ENCODE measurements at regions not wholly inside any gene's neighbourhood (a gene's known extent, or its start where the extent isn't known, plus 50 kb on each side); places are given as distances from the start of the nearest gene placed in this dataset.
"Not testable (repeated sequence)": the region's sequence is repeated elsewhere in the genome, so short reads cannot be mapped to it uniquely, and the experiment has no call there.

GRCh38 chr2:224119846-224120245 is 80.8 kb upstream of the SERPINE2 start:
- H3K36me3 ChIP-seq (ENCODE audit: control insufficient read depth in 2 of 2, insufficient read depth in 2 of 2, low read length in 1 of 2); RAD21 ChIA-PET (ENCODE audit: unreplicated experiment); H4K20me1 ChIP-seq (ENCODE audit: control insufficient read depth, insufficient read depth); H3K79me2 ChIP-seq (ENCODE audit: control insufficient read depth, insufficient read depth, low read length); H3K4me3 ChIP-seq; ATAC-seq; POLR2A ChIA-PET; BruUV-seq (replicated peaks); FAIRE-seq; SMC1A ChIA-PET (ENCODE audit: uncharacterized antibody, unreplicated experiment); H3K4me2 ChIP-seq (ENCODE audit: control insufficient read depth, insufficient read depth); DNase-seq (ENCODE audit: low read depth, low spot score); H3K27ac ChIP-seq (ENCODE audit: control insufficient read depth, insufficient read depth); in situ Hi-C loops (cut with MboI); H3K27me3 ChIP-seq (replicated peaks in 1 of 2; ENCODE audit: control insufficient read depth in 2 of 2, insufficient read depth in 2 of 2, low read length in 1 of 2); H3K4me1 ChIP-seq (ENCODE audit: control insufficient read depth, insufficient read depth, low read length); H3K9ac ChIP-seq (ENCODE audit: control insufficient read depth, insufficient read depth, low read length); intact Hi-C loops (cut with micrococcal nuclease; ENCODE audit: unreplicated experiment); H2AFZ ChIP-seq (ENCODE audit: control insufficient read depth, low read depth, low read length); H3K9me3 ChIP-seq (replicated peaks; ENCODE audit: control insufficient read depth, insufficient read depth, low read length): not testable (repeated sequence)
- CTCF ChIA-PET: interaction anchor here (1.0 kb wide), 1 partner anchor 12 kb away, joined by 3 read pairs; no protein-coding TSS in a partner anchor
- WGBS (ENCODE audit: insufficient coverage, insufficient replicate concordance, low lambda C conversion rate, missing lambda C conversion rate): 60% methylated on average over 1 of the region's 1 CpG

- RAD21 ChIA-PET (ENCODE audit: unreplicated experiment): no interaction called here
- Histone ChIP-seq H3K79me2 (ENCODE audit: control insufficient read depth, insufficient read depth, low read length) (no peaks in the 10 kb centered on the region), H3K4me1 (ENCODE audit: control insufficient read depth, insufficient read depth, low read length) (no peaks in the 10 kb centered on the region), H3K4me3 (no peak overlapping the region), H3K9ac (ENCODE audit: control insufficient read depth, insufficient read depth, low read length) (no peak overlapping the region), H2AFZ (ENCODE audit: control insufficient read depth, low read depth, low read length) (no peak overlapping the region), H3K4me2 (ENCODE audit: control insufficient read depth, insufficient read depth) (no peak overlapping the region), H3K9me3 (replicated peaks; ENCODE audit: control insufficient read depth, insufficient read depth, low read length) (no peaks in the 10 kb centered on the region), H3K27me3 (replicated peaks in 1 of 2; ENCODE audit: control insufficient read depth in 2 of 2, insufficient read depth in 2 of 2, low read length in 1 of 2) (peaks cover 0 to 2% of the 10 kb centered on the region in 2 experiments; a peak in 1 of 4 replicates), H4K20me1 (ENCODE audit: control insufficient read depth, insufficient read depth) (no peaks in the 10 kb centered on the region), H3K36me3 (ENCODE audit: control insufficient read depth in 2 of 2, insufficient read depth in 2 of 2, low read length in 1 of 2) (no peaks in the 10 kb centered on the region), H3K27ac (ENCODE audit: control insufficient read depth, insufficient read depth) (no peak overlapping the region)
- intact Hi-C loops (cut with micrococcal nuclease; ENCODE audit: unreplicated experiment) (no loop called here), in situ Hi-C loops (cut with MboI) (no loop called here)
- SMC1A ChIA-PET (ENCODE audit: uncharacterized antibody, unreplicated experiment): no interaction called here
- 46% methylated on average over 2 of the region's 2 CpGs for WGBS (ENCODE audit: insufficient coverage, insufficient replicate concordance, low lambda C conversion rate, missing lambda C conversion rate)
- TF ChIP-seq CREM (IDR thresholded peaks at IDR 0.05; ENCODE audit: low read depth): no peak
- no TSS peak for BruUV-seq (replicated peaks)
- CTCF ChIA-PET: no interaction called here
- FAIRE-seq (no peak), DNase-seq (ENCODE audit: low read depth, low spot score) (no peak), ATAC-seq (no peak)
- POLR2A ChIA-PET: no interaction called here
Measured at GRCh38 chr2:224114428-224114827, 75.3 kb upstream of the SERPINE2 start.

- H3K4me2 ChIP-seq (ENCODE audit: control insufficient read depth, insufficient read depth); H3K79me2 ChIP-seq (ENCODE audit: control insufficient read depth, insufficient read depth, low read length); RAD21 ChIA-PET (ENCODE audit: unreplicated experiment); H2AFZ ChIP-seq (ENCODE audit: control insufficient read depth, low read depth, low read length); H3K4me1 ChIP-seq (ENCODE audit: control insufficient read depth, insufficient read depth, low read length); SMC1A ChIA-PET (ENCODE audit: uncharacterized antibody, unreplicated experiment); H3K9me3 ChIP-seq (replicated peaks; ENCODE audit: control insufficient read depth, insufficient read depth, low read length); H3K4me3 ChIP-seq; H3K36me3 ChIP-seq (ENCODE audit: control insufficient read depth in 2 of 2, insufficient read depth in 2 of 2, low read length in 1 of 2); intact Hi-C loops (cut with micrococcal nuclease; ENCODE audit: unreplicated experiment); H4K20me1 ChIP-seq (ENCODE audit: control insufficient read depth, insufficient read depth); H3K9ac ChIP-seq (ENCODE audit: control insufficient read depth, insufficient read depth, low read length); H3K27me3 ChIP-seq (replicated peaks in 1 of 2; ENCODE audit: control insufficient read depth in 2 of 2, insufficient read depth in 2 of 2, low read length in 1 of 2); FAIRE-seq; DNase-seq (ENCODE audit: low read depth, low spot score); ATAC-seq; CTCF ChIA-PET; in situ Hi-C loops (cut with MboI); BruUV-seq (replicated peaks); H3K27ac ChIP-seq (ENCODE audit: control insufficient read depth, insufficient read depth); POLR2A ChIA-PET: not testable (repeated sequence)
- WGBS (ENCODE audit: insufficient coverage, insufficient replicate concordance, low lambda C conversion rate, missing lambda C conversion rate): 0% methylated on average over 1 of the region's 1 CpG
Measured at GRCh38 chr2:224113930-224114329, 74.8 kb upstream of the SERPINE2 start.

All from GM12878 (cell line).